Hepatocyte (in vitro differentiated cells): ENCODE measurements at regions not wholly inside any gene's neighbourhood (a gene's known extent, or its start where the extent isn't known, plus 50 kb on each side); places are given as distances from the start of the nearest gene placed in this dataset.

Experiments
- DNase-seq: peaks from one replicate; pipeline ENCODE4 v3.0.0-alpha.2; 2016; ENCODE audit warnings: low spot score
- H2AFZ ChIP-seq: fragments of 200-600 bp; sonication (generic); 2 replicates; pipeline ENCODE4 v1.6.0; 2016; ENCODE audit warnings: antibody characterized with exemption, mild to moderate bottlenecking
- H3K27ac ChIP-seq: fragments of 200-600 bp; sonication (generic); 2 replicates; pipeline ENCODE4 v1.5.1; 2016; ENCODE audit warnings: mild to moderate bottlenecking
- H3K27me3 ChIP-seq: fragments of 200-600 bp; sonication (generic); 2 replicates; pipeline ENCODE4 v1.6.1; 2016
- H3K36me3 ChIP-seq: fragments of 200-600 bp; sonication (generic); replicated peaks from 2 replicates; pipeline ENCODE4 v1.5.1; 2016; ENCODE audit warnings: low read depth; ENCODE audit not compliant: insufficient read depth
- H3K4me1 ChIP-seq: fragments of 200-600 bp; sonication (generic); 2 replicates; pipeline ENCODE4 v1.5.1; 2016; ENCODE audit warnings: mild to moderate bottlenecking, moderate library complexity; ENCODE audit not compliant: insufficient read depth
- H3K4me2 ChIP-seq: fragments of 200-600 bp; sonication (generic); 2 replicates; pipeline ENCODE4 v1.6.0; 2016
- H3K4me3 ChIP-seq: fragments of 200-600 bp; sonication (generic); 2 replicates; pipeline ENCODE4 v1.5.1; 2016; ENCODE audit warnings: mild to moderate bottlenecking
- H3K79me2 ChIP-seq: fragments of 200-600 bp; sonication (generic); 2 replicates; pipeline ENCODE4 v1.6.0; 2017; ENCODE audit warnings: mild to moderate bottlenecking
- H3K9me2 ChIP-seq: fragments of 200-600 bp; sonication (generic); replicated peaks from 2 replicates; pipeline ENCODE4 v1.6.0; 2017; ENCODE audit warnings: mild to moderate bottlenecking; ENCODE audit not compliant: insufficient read depth
- H3K9me3 ChIP-seq: fragments of 200-600 bp; sonication (generic); 2 replicates; pipeline ENCODE4 v1.5.1; 2016; ENCODE audit warnings: low read depth, mild to moderate bottlenecking
- H4K20me1 ChIP-seq: fragments of 200-600 bp; sonication (generic); 2 replicates; pipeline ENCODE4 v1.6.0; 2016; ENCODE audit warnings: mild to moderate bottlenecking; ENCODE audit not compliant: insufficient read depth, poor library complexity, severe bottlenecking
- EZH2 ChIP-seq: fragments of 200-600 bp; sonication (generic); IDR thresholded peaks from 2 replicates; pipeline ENCODE4 v1.6.1; 2016; ENCODE audit warnings: antibody characterized with exemption, mild to moderate bottlenecking, borderline replicate concordance
- EZH2phosphoT487 ChIP-seq: fragments of 200-600 bp; sonication (generic); IDR thresholded peaks from one replicate; pipeline ENCODE4 v1.6.1; 2018; ENCODE audit warnings: antibody characterized with exemption, mild to moderate bottlenecking, low read depth, moderate library complexity; ENCODE audit not compliant: unreplicated experiment, severe bottlenecking
- WGBS: methylation state at CpG from one replicate; pipeline ENCODE4 v1.1.6; 2016; ENCODE audit warnings: low lambda C conversion rate; ENCODE audit errors: missing lambda C conversion rate; 5-methylcytosine and 5-hydroxymethylcytosine counted together
- TF ChIP-seq, protein P1 (sequence below): fragments of 200-600 bp; sonication (generic); IDR thresholded peaks from 2 replicates; pipeline ENCODE4 v1.5.1; 2016; ENCODE audit warnings: antibody characterized with exemption, mild to moderate bottlenecking; ENCODE audit not compliant: poor library complexity

GRCh38 chr5:40165789-40166728, 513.7 kb upstream of the PTGER4 start:
- Histone ChIP-seq H3K79me2 (no peaks in the 10 kb centered on the region), H3K4me3 (no peak overlapping the region), H3K4me2 (no peak overlapping the region), H3K4me1 (no peaks in the 10 kb centered on the region), H3K27me3 (no peaks in the 10 kb centered on the region), H3K27ac (no peak overlapping the region), H3K9me2 (no peaks in the 10 kb centered on the region), H3K36me3 (no peaks in the 10 kb centered on the region), H3K9me3 (no peaks in the 10 kb centered on the region), H4K20me1 (no peaks in the 10 kb centered on the region), H2AFZ (no peak overlapping the region)
- TF ChIP-seq, protein P1, sequence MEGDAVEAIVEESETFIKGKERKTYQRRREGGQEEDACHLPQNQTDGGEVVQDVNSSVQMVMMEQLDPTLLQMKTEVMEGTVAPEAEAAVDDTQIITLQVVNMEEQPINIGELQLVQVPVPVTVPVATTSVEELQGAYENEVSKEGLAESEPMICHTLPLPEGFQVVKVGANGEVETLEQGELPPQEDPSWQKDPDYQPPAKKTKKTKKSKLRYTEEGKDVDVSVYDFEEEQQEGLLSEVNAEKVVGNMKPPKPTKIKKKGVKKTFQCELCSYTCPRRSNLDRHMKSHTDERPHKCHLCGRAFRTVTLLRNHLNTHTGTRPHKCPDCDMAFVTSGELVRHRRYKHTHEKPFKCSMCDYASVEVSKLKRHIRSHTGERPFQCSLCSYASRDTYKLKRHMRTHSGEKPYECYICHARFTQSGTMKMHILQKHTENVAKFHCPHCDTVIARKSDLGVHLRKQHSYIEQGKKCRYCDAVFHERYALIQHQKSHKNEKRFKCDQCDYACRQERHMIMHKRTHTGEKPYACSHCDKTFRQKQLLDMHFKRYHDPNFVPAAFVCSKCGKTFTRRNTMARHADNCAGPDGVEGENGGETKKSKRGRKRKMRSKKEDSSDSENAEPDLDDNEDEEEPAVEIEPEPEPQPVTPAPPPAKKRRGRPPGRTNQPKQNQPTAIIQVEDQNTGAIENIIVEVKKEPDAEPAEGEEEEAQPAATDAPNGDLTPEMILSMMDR: no peak
- no peak for TF ChIP-seq EZH2
- TF ChIP-seq EZH2phosphoT487: no peak
- 72% methylated on average over 7 of the region's 7 CpGs for WGBS
- no peak for DNase-seq

GRCh38 chr5:40165106-40165788, 514.5 kb upstream of the PTGER4 start:
- no peaks in the 10 kb centered on the region for H3K9me3 ChIP-seq
- no peaks in the 10 kb centered on the region for H3K27me3 ChIP-seq
- no peak overlapping the region for H3K4me3 ChIP-seq
- no peak overlapping the region for H3K27ac ChIP-seq
- no peaks in the 10 kb centered on the region for H3K79me2 ChIP-seq
- no peaks in the 10 kb centered on the region for H3K4me1 ChIP-seq
- DNase-seq: no peak
- 93% methylated on average over 6 of the region's 6 CpGs for WGBS
- no peak overlapping the region for H2AFZ ChIP-seq
- no peak overlapping the region for H3K4me2 ChIP-seq
- H3K9me2 ChIP-seq: no peaks in the 10 kb centered on the region
- no peaks in the 10 kb centered on the region for H3K36me3 ChIP-seq
- TF ChIP-seq, protein P1: no peak
- TF ChIP-seq EZH2phosphoT487 (no peak), EZH2 (no peak)
- H4K20me1 ChIP-seq: no peaks in the 10 kb centered on the region

GRCh38 chr5:40160435-40160834, 519.3 kb upstream of the PTGER4 start:
- Histone ChIP-seq H3K4me1 (no peaks in the 10 kb centered on the region), H4K20me1 (no peaks in the 10 kb centered on the region), H3K79me2 (no peaks in the 10 kb centered on the region), H3K9me2 (no peaks in the 10 kb centered on the region), H3K27ac (no peak overlapping the region), H3K36me3 (no peaks in the 10 kb centered on the region), H2AFZ (no peak overlapping the region), H3K27me3 (no peaks in the 10 kb centered on the region), H3K4me3 (no peak overlapping the region), H3K4me2 (no peak overlapping the region), H3K9me3 (no peaks in the 10 kb centered on the region)
- no peak for TF ChIP-seq EZH2
- TF ChIP-seq EZH2phosphoT487: no peak
- TF ChIP-seq, protein P1: no peak
- 88% methylated on average over 7 of the region's 7 CpGs for WGBS
- no peak for DNase-seq
